Central memory CD8-positive, alpha-beta T cell (primary cell): ENCODE measurements at regions not wholly inside any gene's neighbourhood (a gene's known extent, or its start where the extent isn't known, plus 50 kb on each side); places are given as distances from the start of the nearest gene placed in this dataset.

Source experiments
- ATAC-seq: fragments of 150-1000 bp; cut with Tn5 transposase; replicated peaks from 2 replicates; pipeline ENCODE4 v1.10.0; 2022; ENCODE audit warnings: mild to moderate bottlenecking, moderate FRiP score, moderate number of reproducible peaks; ENCODE audit not compliant: poor library complexity, severe bottlenecking; ENCODE audit errors: extremely low read depth
- DNase-seq, 2 donors: peaks; one replicate each; pipeline ENCODE4 v3.0.0; 2021; ENCODE audit warnings: low spot score in 2 of 2
- H3K27ac Mint-ChIP-seq: one replicate; pipeline ENCODE4 v1.8.0; 2022; ENCODE audit warnings: low read depth, mild to moderate bottlenecking, moderate library complexity, mixed read lengths
- H3K27me3 Mint-ChIP-seq: one replicate; pipeline ENCODE4 v1.8.0; 2022; ENCODE audit warnings: mixed read lengths
- H3K36me3 Mint-ChIP-seq: one replicate; pipeline ENCODE4 v1.8.0; 2022; ENCODE audit warnings: mild to moderate bottlenecking, moderate library complexity, mixed read lengths; ENCODE audit not compliant: insufficient read depth
- H3K4me1 Mint-ChIP-seq: one replicate; pipeline ENCODE4 v1.8.0; 2022; ENCODE audit warnings: mixed read lengths
- H3K4me3 Mint-ChIP-seq: one replicate; pipeline ENCODE4 v1.8.0; 2022; ENCODE audit warnings: mild to moderate bottlenecking, moderate library complexity, mixed read lengths
- H3K9me3 Mint-ChIP-seq: one replicate; pipeline ENCODE4 v1.8.0; 2022; ENCODE audit warnings: mixed read lengths

- Mint-ChIP-seq H3K4me1 (no peaks in the 10 kb centered on the region), H3K9me3 (no peaks in the 10 kb centered on the region), H3K4me3 (no peak overlapping the region), H3K27me3 (peaks cover 49% of the 10 kb centered on the region), H3K36me3 (no peaks in the 10 kb centered on the region), H3K27ac (no peak overlapping the region)
- DNase-seq (no peak), ATAC-seq (no peak)
Measured at GRCh38 chr9:88801214-88801796, 190.0 kb upstream of the S1PR3 start.

DNA sequence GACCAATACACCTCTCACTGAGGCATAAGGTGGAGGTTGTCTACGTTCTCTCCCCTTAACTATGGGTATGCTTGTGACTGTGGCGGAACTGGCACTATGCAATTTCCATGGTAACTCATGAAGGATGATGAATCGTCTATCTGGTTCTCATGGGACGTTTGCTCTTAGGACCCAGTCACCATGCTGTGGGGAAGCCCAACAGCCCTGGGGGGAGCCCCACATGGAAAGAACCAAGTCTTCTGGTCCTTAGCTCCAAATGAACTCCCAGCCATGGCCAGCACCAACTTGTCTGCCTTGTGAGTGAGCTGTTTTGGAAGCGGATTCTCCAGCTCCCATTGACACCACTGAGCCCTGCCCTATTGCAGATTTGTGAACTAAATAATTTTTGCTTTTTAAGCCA is 188.7 kb upstream of the S1PR3 start:
- H3K9me3 Mint-ChIP-seq: no peaks in the 10 kb centered on the region
- DNase-seq (no peak), ATAC-seq (no peak)
- H3K27me3 Mint-ChIP-seq: peaks cover 62% of the 10 kb centered on the region
- no peak overlapping the region for H3K27ac Mint-ChIP-seq
- no peaks in the 10 kb centered on the region for H3K4me1 Mint-ChIP-seq
- H3K4me3 Mint-ChIP-seq: no peak overlapping the region
- no peaks in the 10 kb centered on the region for H3K36me3 Mint-ChIP-seq

GRCh38 chr9:88803546-88804253 is 187.6 kb upstream of the S1PR3 start:
- Mint-ChIP-seq H3K4me3 (no peak overlapping the region), H3K27ac (no peak overlapping the region), H3K4me1 (no peaks in the 10 kb centered on the region), H3K27me3 (peaks cover 64% of the 10 kb centered on the region), H3K9me3 (no peaks in the 10 kb centered on the region), H3K36me3 (no peaks in the 10 kb centered on the region)
- no peak for DNase-seq
- no peak for ATAC-seq

DNA sequence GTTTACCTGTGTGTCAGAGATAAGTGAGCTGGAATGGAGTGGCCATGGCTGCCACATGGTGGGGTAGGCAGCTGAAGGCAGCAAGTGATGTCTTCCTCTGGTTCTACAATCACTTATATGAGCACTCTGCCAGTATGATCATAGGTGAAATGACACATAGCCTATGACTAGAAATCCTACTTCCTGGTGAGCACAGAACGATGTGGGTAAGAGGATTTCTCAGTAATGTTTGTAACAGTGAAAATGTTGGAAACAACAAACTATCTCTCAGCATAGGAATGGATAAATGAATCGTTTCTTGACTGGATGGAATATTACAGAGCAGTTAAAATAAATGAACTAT is 187.0 kb upstream of the S1PR3 start:
- Mint-ChIP-seq H3K4me1 (no peaks in the 10 kb centered on the region), H3K27me3 (peaks cover 64% of the 10 kb centered on the region), H3K9me3 (no peaks in the 10 kb centered on the region), H3K27ac (no peak overlapping the region), H3K36me3 (no peaks in the 10 kb centered on the region), H3K4me3 (no peak overlapping the region)
- DNase-seq (no peak), ATAC-seq (no peak)

GRCh38 chr9:88805217-88805943 is 185.9 kb upstream of the S1PR3 start:
- H3K27me3 Mint-ChIP-seq: peaks cover 59% of the 10 kb centered on the region
- H3K4me1 Mint-ChIP-seq: no peaks in the 10 kb centered on the region
- DNase-seq (no peak), ATAC-seq (no peak)
- H3K9me3 Mint-ChIP-seq: no peaks in the 10 kb centered on the region
- H3K27ac Mint-ChIP-seq: no peak overlapping the region
- H3K4me3 Mint-ChIP-seq: no peak overlapping the region
- no peaks in the 10 kb centered on the region for H3K36me3 Mint-ChIP-seq

DNA sequence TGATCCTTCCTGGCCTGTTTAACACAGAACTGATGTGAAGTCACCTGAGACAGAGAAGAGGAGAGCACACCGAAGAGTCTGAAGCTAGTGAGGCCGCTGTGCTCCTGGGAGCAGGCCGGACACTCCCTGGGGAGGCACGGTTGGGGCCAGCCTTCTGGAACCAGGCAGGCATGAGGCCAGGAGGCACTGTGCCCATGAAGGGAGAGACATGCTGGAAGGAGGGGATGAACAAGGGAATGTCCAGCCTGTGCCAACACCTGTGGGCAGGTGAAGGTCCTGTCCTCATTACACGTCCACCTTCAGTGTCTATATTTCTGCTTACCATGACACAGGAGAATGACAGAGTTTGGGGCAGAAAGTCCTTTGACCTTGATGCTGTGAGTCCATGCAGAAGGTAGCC is 183.8 kb upstream of the S1PR3 start:
- H3K27ac Mint-ChIP-seq: no peak overlapping the region
- H3K27me3 Mint-ChIP-seq: peaks cover 51% of the 10 kb centered on the region
- no peak overlapping the region for H3K4me3 Mint-ChIP-seq
- H3K9me3 Mint-ChIP-seq: no peaks in the 10 kb centered on the region
- DNase-seq (no peak), ATAC-seq (no peak)
- H3K4me1 Mint-ChIP-seq: no peaks in the 10 kb centered on the region
- no peaks in the 10 kb centered on the region for H3K36me3 Mint-ChIP-seq

- DNase-seq: no peak
Measured at GRCh38 chr9:88808019-88808656, 183.1 kb upstream of the S1PR3 start.

DNA sequence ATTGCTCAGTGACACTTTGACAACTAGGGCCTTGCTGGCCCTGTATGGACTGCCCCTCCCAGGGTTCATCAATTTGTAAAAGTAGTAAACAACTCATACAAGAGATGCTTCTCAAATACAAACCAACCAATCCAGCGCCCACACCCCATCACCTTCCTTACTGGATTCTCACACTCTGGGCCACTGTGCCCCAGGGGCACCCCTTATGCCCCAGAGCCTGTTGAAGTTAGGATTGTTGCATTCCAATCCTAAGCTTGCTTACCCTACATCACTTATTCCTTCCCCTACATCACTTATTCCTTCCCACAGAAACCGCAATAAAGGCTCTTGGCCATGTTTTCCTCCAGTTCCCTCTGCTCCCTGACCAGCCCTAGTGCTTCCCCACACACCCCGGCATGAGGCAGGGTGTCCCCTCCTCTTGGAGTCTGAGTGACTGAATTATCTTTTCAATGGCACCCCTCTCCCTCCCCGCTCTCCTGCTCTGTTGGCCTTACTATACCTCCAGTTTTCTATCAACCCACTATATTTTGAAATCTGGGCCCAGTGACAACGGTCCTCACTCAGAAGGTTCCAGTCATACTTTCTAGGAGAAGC is 182.4 kb upstream of the S1PR3 start:
- ATAC-seq (no peak), DNase-seq (no peak)
- H3K4me1 Mint-ChIP-seq: no peaks in the 10 kb centered on the region
- no peaks in the 10 kb centered on the region for H3K36me3 Mint-ChIP-seq
- H3K9me3 Mint-ChIP-seq: no peaks in the 10 kb centered on the region
- H3K4me3 Mint-ChIP-seq: no peak overlapping the region
- H3K27ac Mint-ChIP-seq: no peak overlapping the region
- H3K27me3 Mint-ChIP-seq: peaks cover 39% of the 10 kb centered on the region

More at GRCh38 chr9:88808019-88808656, 183.1 kb upstream of the S1PR3 start:
- Mint-ChIP-seq H3K27me3 (peaks cover 46% of the 10 kb centered on the region), H3K4me3 (no peak overlapping the region), H3K27ac (no peak overlapping the region), H3K36me3 (no peaks in the 10 kb centered on the region), H3K9me3 (no peaks in the 10 kb centered on the region), H3K4me1 (no peaks in the 10 kb centered on the region)
- ATAC-seq: no peak

DNA sequence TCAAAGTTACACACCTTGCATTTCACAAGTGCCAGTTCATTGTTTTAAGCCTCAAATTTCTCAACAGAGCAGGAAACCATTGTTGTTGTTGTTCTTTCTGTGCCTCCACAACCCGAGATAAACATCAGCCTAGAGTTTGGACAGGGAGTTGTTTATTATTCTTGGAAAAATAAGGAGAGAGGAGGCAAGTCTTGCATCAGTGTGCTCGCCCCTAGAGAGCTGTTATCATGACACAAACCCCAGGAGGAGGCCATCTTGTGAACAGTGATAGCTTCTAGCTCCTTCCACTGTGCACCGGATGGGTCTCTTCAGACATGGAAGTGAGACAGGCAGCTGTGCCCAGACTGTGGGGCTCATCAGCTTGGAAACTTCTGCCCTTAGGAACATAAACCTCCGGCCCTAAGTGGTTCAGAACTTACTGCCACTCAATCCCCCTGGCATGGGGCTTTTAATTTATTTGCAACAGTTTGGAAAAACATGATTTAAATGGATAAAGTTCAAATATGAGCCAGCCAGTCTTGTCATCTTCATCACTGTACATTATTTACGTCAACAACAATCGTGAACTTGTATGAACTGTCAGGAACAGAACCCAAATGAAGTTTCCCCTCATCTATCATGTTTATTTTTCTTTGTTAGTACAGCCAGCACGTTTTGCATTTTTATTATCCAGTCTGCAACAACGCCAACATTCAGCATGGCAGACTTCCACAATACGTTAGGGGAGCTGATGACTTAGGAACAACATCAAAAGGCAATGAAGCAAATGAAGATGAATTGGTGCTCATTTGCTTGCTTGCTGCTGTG is 181.7 kb upstream of the S1PR3 start:
- ATAC-seq (no peak), DNase-seq (no peak)
- H3K27ac Mint-ChIP-seq: no peak overlapping the region
- H3K9me3 Mint-ChIP-seq: no peaks in the 10 kb centered on the region
- no peaks in the 10 kb centered on the region for H3K36me3 Mint-ChIP-seq
- H3K4me1 Mint-ChIP-seq: no peaks in the 10 kb centered on the region
- H3K4me3 Mint-ChIP-seq: no peak overlapping the region
- peaks cover 33% of the 10 kb centered on the region for H3K27me3 Mint-ChIP-seq

- no peaks in the 10 kb centered on the region for H3K4me1 Mint-ChIP-seq
- no peak for DNase-seq
- H3K4me3 Mint-ChIP-seq: no peak overlapping the region
- no peak for ATAC-seq
- peaks cover 44% of the 10 kb centered on the region for H3K27me3 Mint-ChIP-seq
- H3K27ac Mint-ChIP-seq: no peak overlapping the region
- no peaks in the 10 kb centered on the region for H3K9me3 Mint-ChIP-seq
- no peaks in the 10 kb centered on the region for H3K36me3 Mint-ChIP-seq
Measured at GRCh38 chr9:88810826-88811225, 180.4 kb upstream of the S1PR3 start.

GRCh38 chr9:88811511-88811910 is 179.8 kb upstream of the S1PR3 start:
- ATAC-seq (no peak), DNase-seq (no peak)
- Mint-ChIP-seq H3K36me3 (no peaks in the 10 kb centered on the region), H3K4me1 (no peaks in the 10 kb centered on the region), H3K9me3 (no peaks in the 10 kb centered on the region), H3K27me3 (peaks cover 41% of the 10 kb centered on the region), H3K27ac (no peak overlapping the region), H3K4me3 (no peak overlapping the region)
